NCI-H187 (cell line): ENCODE measurements at regions not wholly inside any gene's neighbourhood (a gene's known extent, or its start where the extent isn't known, plus 50 kb on each side); places are given as distances from the start of the nearest gene placed in this dataset.
"Not testable (repeated sequence)": the region's sequence is repeated elsewhere in the genome, so short reads cannot be mapped to it uniquely, and the experiment has no call there.

Experiments
- DNase-seq, 2 experiments: peaks; one replicate each; lab custom pipeline; 2025; lab: John Stamatoyannopoulos, UW

GRCh38 chr2:236774171-236774570, 204.5 kb downstream of the ACKR3 start:
- DNase-seq: no peak

GRCh38 chr2:236775511-236775910, 205.9 kb downstream of the ACKR3 start:
- DNase-seq: no peak

GRCh38 chr2:236776206-236776605, 206.6 kb downstream of the ACKR3 start:
- no peak for DNase-seq

GRCh38 chr2:236776695-236777251, 207.1 kb downstream of the ACKR3 start:
- no peak for DNase-seq

GRCh38 chr2:236777408-236777807, 207.8 kb downstream of the ACKR3 start:
- DNase-seq: no peak

GRCh38 chr2:236781933-236782816, 212.6 kb downstream of the ACKR3 start:
- DNase-seq: no peak

- DNase-seq: no peak
Measured at GRCh38 chr2:236782938-236783337, 213.3 kb downstream of the ACKR3 start.

- DNase-seq: no peak
Measured at GRCh38 chr2:236783417-236784020, 213.9 kb downstream of the ACKR3 start.

GRCh38 chr2:236785611-236786057, 216.0 kb downstream of the ACKR3 start:
- DNase-seq: no peak

- no peak for DNase-seq
Measured at GRCh38 chr2:236786751-236787150, 217.1 kb downstream of the ACKR3 start.

- DNase-seq: not testable (repeated sequence)
Measured at GRCh38 chr2:236787376-236787775, 217.8 kb downstream of the ACKR3 start.

- no peak for DNase-seq
Measured at GRCh38 chr2:236787885-236788284, 218.3 kb downstream of the ACKR3 start.

GRCh38 chr2:236790963-236791362, 221.3 kb downstream of the ACKR3 start:
- DNase-seq: no peak

GRCh38 chr2:236793023-236794011, 223.7 kb downstream of the ACKR3 start:
- DNase-seq: no peak

GRCh38 chr2:236794176-236794957, 224.7 kb downstream of the ACKR3 start:
- no peak for DNase-seq

GRCh38 chr2:236795169-236795860, 225.7 kb downstream of the ACKR3 start:
- no peak for DNase-seq

- DNase-seq: no peak
Measured at GRCh38 chr2:236795861-236796219, 226.2 kb downstream of the ACKR3 start.

GRCh38 chr2:236796236-236796635, 226.6 kb downstream of the ACKR3 start:
- no peak for DNase-seq

GRCh38 chr2:236797411-236797810, 227.8 kb downstream of the ACKR3 start:
- no peak for DNase-seq

GRCh38 chr2:236798491-236798890, 228.9 kb downstream of the ACKR3 start:
- no peak for DNase-seq
